AG10803 (cell line): ENCODE measurements at regions not wholly inside any gene's neighbourhood (a gene's known extent, or its start where the extent isn't known, plus 50 kb on each side); places are given as distances from the start of the nearest gene placed in this dataset.

Source experiments
- DNase-seq: peaks from one replicate; pipeline ENCODE4 v3.0.0; 2010; ENCODE audit warnings: low read depth
- H3K4me3 ChIP-seq: 2 replicates; pipeline ENCODE4 v1.5.1; 2011; ENCODE audit warnings: mild to moderate bottlenecking, low read length, control low read depth
- TF ChIP-seq, protein P1 (sequence below): conservative IDR thresholded peaks from 2 replicates; pipeline ENCODE4 v1.5.1; 2011; ENCODE audit warnings: mild to moderate bottlenecking, low read length, control low read depth, inconsistent platforms

GRCh38 chrX:9189286-9189685, 155.4 kb upstream of the FAM9B start:
- TF ChIP-seq, protein P1, sequence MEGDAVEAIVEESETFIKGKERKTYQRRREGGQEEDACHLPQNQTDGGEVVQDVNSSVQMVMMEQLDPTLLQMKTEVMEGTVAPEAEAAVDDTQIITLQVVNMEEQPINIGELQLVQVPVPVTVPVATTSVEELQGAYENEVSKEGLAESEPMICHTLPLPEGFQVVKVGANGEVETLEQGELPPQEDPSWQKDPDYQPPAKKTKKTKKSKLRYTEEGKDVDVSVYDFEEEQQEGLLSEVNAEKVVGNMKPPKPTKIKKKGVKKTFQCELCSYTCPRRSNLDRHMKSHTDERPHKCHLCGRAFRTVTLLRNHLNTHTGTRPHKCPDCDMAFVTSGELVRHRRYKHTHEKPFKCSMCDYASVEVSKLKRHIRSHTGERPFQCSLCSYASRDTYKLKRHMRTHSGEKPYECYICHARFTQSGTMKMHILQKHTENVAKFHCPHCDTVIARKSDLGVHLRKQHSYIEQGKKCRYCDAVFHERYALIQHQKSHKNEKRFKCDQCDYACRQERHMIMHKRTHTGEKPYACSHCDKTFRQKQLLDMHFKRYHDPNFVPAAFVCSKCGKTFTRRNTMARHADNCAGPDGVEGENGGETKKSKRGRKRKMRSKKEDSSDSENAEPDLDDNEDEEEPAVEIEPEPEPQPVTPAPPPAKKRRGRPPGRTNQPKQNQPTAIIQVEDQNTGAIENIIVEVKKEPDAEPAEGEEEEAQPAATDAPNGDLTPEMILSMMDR, result no peak
- H3K4me3 ChIP-seq, result no peak overlapping the region
- DNase-seq, result no peak

GRCh38 chrX:9191392-9191791, 157.5 kb upstream of the FAM9B start:
- no peak overlapping the region for H3K4me3 ChIP-seq
- TF ChIP-seq, protein P1, result no peak
- DNase-seq, result no peak

DNA sequence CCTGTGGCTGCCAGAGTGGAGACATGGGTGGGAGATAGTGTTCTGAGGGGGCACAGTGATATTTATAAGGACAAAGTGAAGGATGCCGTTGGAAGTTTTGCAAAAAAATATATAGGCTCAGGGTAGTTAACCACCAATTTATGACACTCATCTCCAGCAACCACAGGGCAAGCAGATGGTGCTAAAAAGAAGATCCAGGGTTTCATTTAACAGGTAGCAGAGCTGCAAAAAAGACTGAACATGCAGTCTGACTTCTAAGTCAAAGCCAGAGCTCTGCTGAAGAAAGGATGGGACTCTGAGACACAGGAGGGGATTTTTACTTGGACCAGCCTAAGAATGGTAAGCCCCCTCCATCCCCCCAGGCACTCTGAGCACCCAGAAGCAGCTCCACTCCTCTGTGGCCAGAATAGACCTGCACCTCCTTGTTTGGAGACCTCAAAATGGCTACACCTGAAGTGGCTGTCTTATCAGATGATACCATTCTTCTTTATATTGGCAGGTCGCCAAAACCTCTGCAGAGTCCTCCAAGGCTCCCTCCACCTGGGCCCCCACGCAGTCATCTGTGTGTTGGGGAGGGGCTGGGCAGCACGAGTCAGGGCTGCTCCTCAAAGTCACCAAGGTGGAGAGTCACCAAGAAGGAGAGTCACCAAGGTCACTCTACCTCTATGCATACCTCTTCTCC, 161.4 kb upstream of the FAM9B start:
- no peak for DNase-seq
- no peak overlapping the region for H3K4me3 ChIP-seq
- TF ChIP-seq, protein P1, result no peak

GRCh38 chrX:9196961-9197640, 163.2 kb upstream of the FAM9B start:
- TF ChIP-seq, protein P1, result no peak
- no peak overlapping the region for H3K4me3 ChIP-seq
- DNase-seq, result peak; percentile 42

DNA sequence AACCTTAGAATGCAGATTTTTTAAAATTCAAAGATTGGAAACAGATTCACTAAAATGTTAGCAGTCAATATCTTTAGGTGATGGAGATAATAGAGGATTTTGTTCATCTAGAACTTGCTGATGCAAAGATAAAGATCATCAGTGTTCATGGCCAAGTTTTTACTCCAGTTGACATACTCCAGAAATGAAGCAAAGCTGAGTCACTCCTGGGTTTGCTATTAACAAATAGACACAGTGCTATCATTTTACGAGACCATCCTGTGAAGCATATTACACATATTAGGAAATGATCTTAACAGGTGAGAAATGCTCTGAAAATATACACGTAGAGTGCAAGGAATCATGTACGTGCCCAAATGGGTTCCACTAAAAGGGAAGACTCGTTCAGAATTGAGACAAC, 170.6 kb upstream of the FAM9B start:
- no peak overlapping the region for H3K4me3 ChIP-seq
- DNase-seq, result no peak
- TF ChIP-seq, protein P1, result no peak

GRCh38 chrX:9205599-9206223, 171.8 kb upstream of the FAM9B start:
- DNase-seq, result no peak
- TF ChIP-seq, protein P1, result no peak
- H3K4me3 ChIP-seq, result no peak overlapping the region
